Fibroblast of the conjunctiva (primary cell): ENCODE measurements at regions not wholly inside any gene's neighbourhood (a gene's known extent, or its start where the extent isn't known, plus 50 kb on each side); places are given as distances from the start of the nearest gene placed in this dataset.
"Not testable (repeated sequence)": the region's sequence is repeated elsewhere in the genome, so short reads cannot be mapped to it uniquely, and the experiment has no call there.

Experiments used
- DNase-seq: peaks from one replicate; pipeline ENCODE4 v3.0.0-alpha.2; 2010; ENCODE audit warnings: low read depth

GRCh38 chr2:14828223-14828622 is 195.7 kb downstream of the LRATD1 start:
- DNase-seq = no peak

GRCh38 chr2:14828968-14829367 is 196.5 kb downstream of the LRATD1 start:
- no peak for DNase-seq

- DNase-seq = no peak
Observed at GRCh38 chr2:14831458-14831857, 198.9 kb downstream of the LRATD1 start.

GRCh38 chr2:14843507-14844204 is 211.1 kb downstream of the LRATD1 start:
- no peak for DNase-seq

GRCh38 chr2:14855751-14856150 is 223.2 kb downstream of the LRATD1 start:
- no peak for DNase-seq

GRCh38 chr2:14861181-14861580 is 228.7 kb downstream of the LRATD1 start:
- no peak for DNase-seq

GRCh38 chr2:14866736-14867352 is 234.3 kb downstream of the LRATD1 start:
- no peak for DNase-seq

GRCh38 chr2:14867853-14868252 is 235.3 kb downstream of the LRATD1 start:
- no peak for DNase-seq

GRCh38 chr2:14872779-14873325 is 240.3 kb downstream of the LRATD1 start:
- no peak for DNase-seq

- no peak for DNase-seq
Observed at GRCh38 chr2:14881651-14882327, 249.3 kb downstream of the LRATD1 start.

GRCh38 chr2:14884651-14885050 is 252.1 kb downstream of the LRATD1 start:
- no peak for DNase-seq

GRCh38 chr2:14891546-14891945 is 259.0 kb downstream of the LRATD1 start:
- DNase-seq = no peak

DNA sequence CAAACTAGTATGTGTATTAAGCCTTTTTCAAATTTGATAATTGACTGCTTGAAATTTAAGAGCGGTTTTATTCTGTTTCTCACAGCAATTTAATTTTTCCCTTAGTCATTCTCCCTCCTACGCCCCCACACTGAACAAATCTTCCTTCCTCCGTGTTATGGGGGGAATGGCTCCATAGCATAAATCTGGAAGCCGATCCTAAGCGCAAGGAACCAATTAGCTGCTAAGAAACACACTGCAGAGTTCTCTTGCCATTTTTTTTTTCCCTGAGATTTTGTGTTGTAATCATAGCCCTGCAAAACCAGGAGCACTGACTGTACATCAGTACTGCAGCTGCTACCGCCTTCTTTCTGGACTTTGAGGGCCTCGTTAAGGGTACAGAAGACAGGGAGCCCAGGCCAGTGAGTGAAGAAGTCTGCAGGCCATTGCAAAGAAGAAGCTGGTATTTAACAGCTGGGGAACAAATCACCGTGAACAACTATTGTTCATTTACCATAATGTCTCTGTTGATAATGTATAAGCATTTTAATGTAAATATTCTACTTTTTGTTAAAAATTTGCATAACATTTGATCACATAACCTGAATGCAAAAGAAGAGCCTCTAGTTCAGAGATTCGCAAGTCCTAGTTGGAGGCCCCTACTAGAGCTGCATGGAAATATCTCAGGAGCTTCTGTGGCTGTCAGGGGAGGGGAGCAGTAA is 264.0 kb downstream of the LRATD1 start:
- DNase-seq = no peak

DNA sequence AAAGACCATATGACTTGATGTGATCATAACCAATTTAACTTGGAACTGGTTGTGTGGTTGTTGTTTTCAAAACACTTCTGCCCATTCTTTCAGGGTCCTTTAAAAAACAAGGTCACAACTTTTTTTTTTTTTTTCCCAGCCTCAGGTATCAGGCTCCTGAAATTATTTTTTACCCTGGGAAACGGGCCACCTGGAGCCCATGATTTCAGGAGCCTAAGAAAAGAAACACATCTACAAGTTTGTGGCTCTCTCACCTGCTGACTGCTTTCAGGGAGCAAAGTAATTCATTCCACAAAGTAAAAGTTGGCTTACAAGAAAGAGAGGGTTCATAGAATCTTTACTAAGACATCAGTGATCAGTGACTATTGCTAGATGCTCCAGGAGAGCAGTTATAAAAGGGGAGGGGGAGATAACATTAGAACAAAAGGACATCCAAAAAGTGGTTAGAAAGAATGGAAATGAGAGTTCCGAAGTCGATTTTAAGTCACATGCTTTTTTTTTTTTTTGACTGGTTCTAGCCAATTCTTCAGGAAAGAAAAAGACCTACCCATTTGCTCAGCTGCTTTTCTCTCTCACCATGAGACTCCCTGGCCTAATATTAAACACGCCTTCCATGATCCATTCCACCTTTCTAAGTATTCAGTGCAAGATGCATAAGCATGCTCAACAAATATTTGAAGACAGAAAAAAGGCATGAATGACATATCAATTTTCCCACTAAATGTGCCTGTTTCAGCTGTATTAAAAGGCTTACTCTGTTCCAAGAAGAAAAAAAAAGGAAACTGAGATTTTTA is 267.3 kb downstream of the LRATD1 start:
- no peak for DNase-seq

DNA sequence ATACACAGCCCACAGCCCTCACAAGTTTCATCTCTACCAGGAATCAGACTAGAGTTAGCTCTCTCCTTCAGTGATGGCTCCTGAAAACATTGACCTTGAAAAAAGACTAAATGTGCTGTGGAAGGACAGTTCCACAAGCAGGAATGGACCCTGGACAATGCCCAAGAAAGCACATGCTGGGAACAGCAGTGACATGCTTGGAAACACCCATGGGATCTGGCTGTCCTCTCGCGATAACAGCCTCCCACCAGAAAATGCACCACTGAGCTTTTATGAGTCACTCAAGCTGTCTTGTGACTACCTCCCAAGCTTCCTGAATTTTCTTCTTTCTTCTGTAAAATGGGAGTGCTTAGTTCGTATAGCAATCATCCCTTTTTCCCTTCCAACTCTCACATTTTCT is 269.2 kb downstream of the LRATD1 start:
- DNase-seq = no peak

DNA sequence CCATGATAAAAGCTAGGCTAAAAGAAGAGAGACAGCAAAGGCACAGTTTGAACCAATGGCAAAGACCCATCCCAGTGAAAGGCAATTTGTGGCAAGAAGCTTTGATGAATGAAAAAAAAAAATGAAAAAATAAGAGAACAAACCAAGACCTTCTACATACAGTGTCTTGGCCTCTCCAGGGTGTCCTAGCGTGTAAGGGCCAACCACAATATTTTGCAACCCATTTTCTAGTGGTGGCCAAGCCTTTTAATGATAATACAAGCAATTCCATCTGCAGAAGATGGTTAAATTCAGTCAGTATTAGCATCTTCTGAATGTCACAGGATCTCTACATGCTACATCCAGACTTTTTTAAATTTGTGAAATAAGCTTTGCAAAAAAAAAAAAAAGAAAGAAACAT is 270.4 kb downstream of the LRATD1 start:
- no peak for DNase-seq

GRCh38 chr2:14903709-14904374 is 271.3 kb downstream of the LRATD1 start:
- DNase-seq = no peak

DNA sequence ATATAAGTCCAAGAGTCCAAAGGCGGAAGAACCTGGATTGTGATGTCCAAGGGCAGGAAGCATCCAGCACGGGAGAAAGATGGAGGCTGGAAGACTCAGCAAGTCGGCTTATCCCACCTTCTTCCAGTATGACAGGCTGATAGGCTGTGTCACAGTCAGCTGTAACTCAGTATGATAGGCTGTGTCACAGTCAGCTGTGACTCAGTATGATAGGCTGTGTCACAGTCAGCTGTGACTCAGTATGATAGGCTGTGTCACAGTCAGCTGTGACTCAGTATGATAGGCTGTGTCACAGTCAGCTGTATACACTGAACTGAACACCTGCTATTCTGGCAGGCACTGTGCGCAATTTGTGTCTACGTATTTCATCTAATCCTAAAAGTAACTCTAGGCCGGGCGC is 271.9 kb downstream of the LRATD1 start:
- not testable (repeated sequence) for DNase-seq

GRCh38 chr2:14905571-14905970 is 273.1 kb downstream of the LRATD1 start:
- DNase-seq = no peak

DNA sequence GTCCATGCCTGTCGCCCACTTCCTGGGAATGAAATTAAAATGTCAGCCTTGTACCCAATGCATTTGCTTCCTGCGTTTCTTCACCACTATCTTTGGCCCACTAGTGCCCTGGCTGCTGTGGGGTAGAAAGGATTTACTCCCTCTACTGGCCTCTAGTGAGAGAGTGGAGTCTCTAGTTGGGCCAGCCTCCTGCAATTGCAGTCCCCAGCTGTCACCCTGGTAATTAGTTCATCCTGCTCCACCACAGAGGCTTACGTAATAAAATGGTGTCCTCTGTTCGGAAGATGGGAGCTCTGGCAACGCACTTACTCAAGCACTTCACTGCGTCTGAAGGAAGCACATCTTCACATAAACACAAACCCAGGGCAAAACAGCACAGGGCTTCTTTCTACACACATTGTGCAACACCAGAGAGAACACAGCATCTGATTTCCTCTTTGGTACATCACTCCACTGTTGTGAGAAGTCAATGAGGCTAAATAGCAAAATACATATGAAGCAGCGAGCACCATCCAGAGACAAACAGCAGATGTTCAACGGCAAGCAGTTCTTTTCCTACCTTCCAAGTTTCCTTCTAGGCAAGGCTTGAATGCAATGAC is 274.6 kb downstream of the LRATD1 start:
- no peak for DNase-seq

- DNase-seq = no peak
Observed at GRCh38 chr2:14909795-14910194, 277.3 kb downstream of the LRATD1 start.
